PC-3 (cell line): ENCODE measurements at regions not wholly inside any gene's neighbourhood (a gene's known extent, or its start where the extent isn't known, plus 50 kb on each side); places are given as distances from the start of the nearest gene placed in this dataset.

ENCODE experiments used
- ATAC-seq: fragments of 200-7000 bp; cut with Tn5 transposase; 2 replicates; pipeline ENCODE4 v1.9.1; 2020; ENCODE audit warnings: mild to moderate bottlenecking, moderate library complexity
- BruUV-seq: library from RNA; stranded (reverse); fragments of 400-500 nt; replicated peaks from 2 replicates; lab custom pipeline; 2021; lab: Mats Ljungman, UMichigan
- CTCF ChIA-PET: fragments of 300-600 bp; sonication (Branson Sonifier 250); formaldehyde crosslinking; loops from one replicate; lab custom pipeline; 2022; ENCODE audit warnings: antibody characterized with exemption; lab: Charles Lee
- POLR2A ChIA-PET: fragments of 300-600 bp; sonication (Branson Sonifier 250); formaldehyde crosslinking; loops from one replicate; lab custom pipeline; 2022; ENCODE audit warnings: antibody characterized with exemption; ENCODE audit not compliant: unreplicated experiment; lab: Charles Lee
- DNase-seq: peaks from one replicate; pipeline ENCODE4 v3.0.0-alpha.2; 2015
- H2AFZ ChIP-seq: fragments of 300-600 bp; sonication (generic); 2 replicates; pipeline ENCODE4 v1.6.0; 2016; ENCODE audit warnings: antibody characterized with exemption, low read length
- H3F3A ChIP-seq: fragments of 300-600 bp; sonication (generic); one replicate; pipeline ENCODE4 v1.6.0; 2017; ENCODE audit warnings: antibody characterized with exemption, low read length, control low read depth, mild to moderate bottlenecking; ENCODE audit not compliant: unreplicated experiment
- H3K27ac ChIP-seq: fragments of 300-600 bp; sonication (generic); 2 replicates; pipeline ENCODE4 v1.5.1; 2016; ENCODE audit warnings: mild to moderate bottlenecking, low read length
- H3K27me3 ChIP-seq: fragments of 300-600 bp; sonication (generic); 2 replicates; pipeline ENCODE4 v1.6.1; 2016; ENCODE audit warnings: low read length, mixed read lengths
- H3K36me3 ChIP-seq: fragments of 300-600 bp; sonication (generic); 2 replicates; pipeline ENCODE4 v1.6.1; 2016; ENCODE audit warnings: low read depth, mixed run types, low read length, mixed read lengths
- H3K4me1 ChIP-seq: fragments of 300-600 bp; sonication (generic); 2 replicates; pipeline ENCODE4 v1.5.1; 2016; ENCODE audit warnings: low read length; ENCODE audit not compliant: insufficient read depth
- H3K4me2 ChIP-seq: fragments of 300-600 bp; sonication (generic); 2 replicates; pipeline ENCODE4 v1.6.0; 2016; ENCODE audit warnings: low read length
- H3K4me3 ChIP-seq: fragments of 300-600 bp; sonication (generic); 2 replicates; pipeline ENCODE4 v1.5.1; 2016; ENCODE audit warnings: mild to moderate bottlenecking, low read length, mixed read lengths
- H3K79me2 ChIP-seq: fragments of 300-600 bp; sonication (generic); 2 replicates; pipeline ENCODE4 v1.6.1; 2017; ENCODE audit warnings: low read length, mixed read lengths
- H3K9ac ChIP-seq: fragments of 300-600 bp; sonication (generic); 2 replicates; pipeline ENCODE4 v1.6.0; 2016; ENCODE audit warnings: mild to moderate bottlenecking, low read length
- H3K9me2 ChIP-seq: fragments of 300-600 bp; sonication (generic); replicated peaks from 2 replicates; pipeline ENCODE4 v1.6.1; 2016; ENCODE audit warnings: mixed run types, low read length, mixed read lengths
- H3K9me3 ChIP-seq: fragments of 300-600 bp; sonication (generic); 2 replicates; pipeline ENCODE4 v1.6.1; 2016; ENCODE audit warnings: low read length, mixed read lengths
- H4K20me1 ChIP-seq: fragments of 300-600 bp; sonication (generic); 2 replicates; pipeline ENCODE4 v1.6.1; 2016; ENCODE audit warnings: low read length, mixed read lengths
- CTCF ChIP-seq: fragments of 300-600 bp; sonication (generic); conservative IDR thresholded peaks from 2 replicates; pipeline ENCODE4 v1.5.1; 2017; ENCODE audit warnings: antibody characterized with exemption, low read depth, mild to moderate bottlenecking, low read length
- EZH2 ChIP-seq: fragments of 300-600 bp; sonication (generic); IDR thresholded peaks from one replicate; pipeline ENCODE4 v1.6.1; 2017; ENCODE audit warnings: antibody characterized with exemption, mild to moderate bottlenecking, low read length; ENCODE audit not compliant: unreplicated experiment
- EZH2phosphoT487 ChIP-seq: fragments of 300-600 bp; sonication (generic); IDR thresholded peaks from 2 replicates; pipeline ENCODE4 v1.6.1; 2018; ENCODE audit warnings: mild to moderate bottlenecking, antibody characterized with exemption, low read length, borderline replicate concordance
- intact Hi-C: fragments of 100-400 bp; cut with micrococcal nuclease; formaldehyde crosslinking; loops from 2 replicates; pipeline ENCODE4 v1.9.0; 2023

- POLR2A ChIA-PET: no interaction called here
- Histone ChIP-seq H4K20me1 (no peaks in the 10 kb centered on the region), H3F3A (no peaks in the 10 kb centered on the region), H3K4me3 (no peak overlapping the region), H3K79me2 (no peaks in the 10 kb centered on the region), H3K36me3 (no peaks in the 10 kb centered on the region), H2AFZ (no peak overlapping the region), H3K9ac (no peak overlapping the region), H3K27ac (no peak overlapping the region), H3K9me3 (no peaks in the 10 kb centered on the region), H3K4me2 (no peak overlapping the region), H3K27me3 (no peaks in the 10 kb centered on the region), H3K4me1 (no peaks in the 10 kb centered on the region), H3K9me2 (no peaks in the 10 kb centered on the region)
- DNase-seq (no peak), ATAC-seq (no peak)
- CTCF ChIA-PET: no interaction called here
- TF ChIP-seq CTCF (no peak), EZH2phosphoT487 (no peak), EZH2 (no peak)
- intact Hi-C loops: no loop called here
- no TSS peak for BruUV-seq
Measured at GRCh38 chr16:85417156-85417860, 195.8 kb upstream of the GSE1 start.

GRCh38 chr16:85418978-85419491 is 194.1 kb upstream of the GSE1 start:
- intact Hi-C loops: no loop called here
- Histone ChIP-seq H3K27me3 (no peaks in the 10 kb centered on the region), H3K4me1 (no peaks in the 10 kb centered on the region), H3K4me3 (no peak overlapping the region), H4K20me1 (no peaks in the 10 kb centered on the region), H3F3A (no peaks in the 10 kb centered on the region), H3K4me2 (no peak overlapping the region), H3K27ac (no peak overlapping the region), H2AFZ (no peak overlapping the region), H3K9me3 (no peaks in the 10 kb centered on the region), H3K9ac (no peak overlapping the region), H3K9me2 (no peaks in the 10 kb centered on the region), H3K36me3 (no peaks in the 10 kb centered on the region), H3K79me2 (no peaks in the 10 kb centered on the region)
- CTCF ChIA-PET: no interaction called here
- BruUV-seq: no TSS peak
- POLR2A ChIA-PET: no interaction called here
- TF ChIP-seq EZH2phosphoT487: no peak
- 0 out of 2 replicates have a peak, but pooled peaks have one; percentile 21 for TF ChIP-seq CTCF
- DNase-seq (no peak), ATAC-seq (no peak)
